Erythroblast (primary cell): ENCODE measurements at regions not wholly inside any gene's neighbourhood (a gene's known extent, or its start where the extent isn't known, plus 50 kb on each side); places are given as distances from the start of the nearest gene placed in this dataset.

Experiments used
- GATA1 ChIP-seq: IDR thresholded peaks from 2 replicates; pipeline ENCODE4 v1.6.1; 2011; ENCODE audit warnings: low read depth, mild to moderate bottlenecking, control low read depth, low read length, moderate library complexity
- POLR2A ChIP-seq: IDR thresholded peaks from 2 replicates; pipeline ENCODE4 v1.6.1; 2011; ENCODE audit warnings: mild to moderate bottlenecking, low read length

DNA sequence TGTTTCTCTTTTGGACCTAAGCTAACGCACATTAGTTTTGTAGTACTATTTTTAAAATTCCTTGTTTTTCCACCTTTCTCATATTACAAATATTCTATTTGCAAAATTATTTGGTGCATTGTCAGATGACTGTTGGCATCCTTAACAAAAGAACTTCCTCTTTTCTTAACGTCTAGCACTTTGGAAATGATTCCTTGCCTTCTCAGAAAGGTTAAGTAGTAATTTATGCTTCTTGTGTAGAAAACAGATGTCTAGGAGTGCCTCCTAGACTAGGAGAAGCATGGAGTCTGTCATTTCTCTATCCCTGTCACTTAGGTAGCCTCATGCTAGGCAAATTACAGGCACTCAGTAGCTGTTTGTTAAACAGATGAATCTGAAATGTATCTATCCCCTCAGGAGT lies 64.4 kb downstream of the HSPA13 start:
- no peak for TF ChIP-seq POLR2A
- no peak for TF ChIP-seq GATA1
